HG03565 (cell line): ENCODE measurements at regions not wholly inside any gene's neighbourhood (a gene's known extent, or its start where the extent isn't known, plus 50 kb on each side); places are given as distances from the start of the nearest gene placed in this dataset.
"Not testable (repeated sequence)": the region's sequence is repeated elsewhere in the genome, so short reads cannot be mapped to it uniquely, and the experiment has no call there.

ENCODE experiments used
- ATAC-seq: cut with Tn5 transposase; IDR thresholded peaks from one replicate; pipeline ENCODE4 v1.9.1; 2021; ENCODE audit warnings: mild to moderate bottlenecking, moderate library complexity; ENCODE audit not compliant: unreplicated experiment

- not testable (repeated sequence) for ATAC-seq
These were observed 51.5 kb downstream of the VPREB1 start for GRCh38 chr22:22296047-22296446.

- not testable (repeated sequence) for ATAC-seq
These were observed 52.7 kb downstream of the VPREB1 start for GRCh38 chr22:22297159-22297793.

- peak; percentile 79 for ATAC-seq
These were observed 53.4 kb downstream of the VPREB1 start for GRCh38 chr22:22297794-22298653.

- ATAC-seq: not testable (repeated sequence)
These were observed 54.0 kb downstream of the VPREB1 start for GRCh38 chr22:22298654-22299009.

GRCh38 chr22:22300511-22300910, 55.9 kb downstream of the VPREB1 start:
- ATAC-seq: not testable (repeated sequence)

- not testable (repeated sequence) for ATAC-seq
These were observed 56.4 kb downstream of the VPREB1 start for GRCh38 chr22:22300946-22301345.

- ATAC-seq: no peak
These were observed 72.0 kb downstream of the VPREB1 start for GRCh38 chr22:22316589-22316988.

GRCh38 chr22:22318723-22319465, 74.3 kb downstream of the VPREB1 start:
- ATAC-seq: no peak

GRCh38 chr22:22321743-22322611, 77.4 kb downstream of the VPREB1 start:
- ATAC-seq: not testable (repeated sequence)

GRCh38 chr22:22322792-22323191, 78.2 kb downstream of the VPREB1 start:
- no peak for ATAC-seq

- ATAC-seq: no peak
These were observed 83.1 kb downstream of the VPREB1 start for GRCh38 chr22:22327723-22328122.

GRCh38 chr22:22329792-22330191, 85.2 kb downstream of the VPREB1 start:
- no peak for ATAC-seq

GRCh38 chr22:22335640-22336039, 91.1 kb downstream of the VPREB1 start:
- not testable (repeated sequence) for ATAC-seq

GRCh38 chr22:22336333-22336732, 91.7 kb downstream of the VPREB1 start:
- not testable (repeated sequence) for ATAC-seq

GRCh38 chr22:22338778-22339177, 94.2 kb downstream of the VPREB1 start:
- ATAC-seq: not testable (repeated sequence)

- no peak for ATAC-seq
These were observed 97.2 kb downstream of the VPREB1 start for GRCh38 chr22:22341736-22342135.

GRCh38 chr22:22342697-22343580, 98.4 kb downstream of the VPREB1 start:
- ATAC-seq: no peak

- ATAC-seq: no peak
These were observed 99.2 kb downstream of the VPREB1 start for GRCh38 chr22:22343581-22344296.

- no peak for ATAC-seq
These were observed 99.8 kb downstream of the VPREB1 start for GRCh38 chr22:22344430-22344829.
